Endothelial cell of umbilical vein (primary cell): ENCODE measurements at regions not wholly inside any gene's neighbourhood (a gene's known extent, or its start where the extent isn't known, plus 50 kb on each side); places are given as distances from the start of the nearest gene placed in this dataset.

Experiments
- EZH2 ChIP-seq: IDR thresholded peaks from 2 replicates; pipeline ENCODE4 v1.6.1; 2012; ENCODE audit warnings: borderline replicate concordance, low read depth, mild to moderate bottlenecking, moderate library complexity, low read length, inconsistent platforms; ENCODE audit not compliant: severe bottlenecking
- FOS ChIP-seq: IDR thresholded peaks from 2 replicates; pipeline ENCODE4 v1.6.1; 2011; ENCODE audit warnings: mild to moderate bottlenecking, low read length, moderate library complexity, borderline replicate concordance; ENCODE audit not compliant: insufficient read depth
- POLR2AphosphoS5 ChIP-seq: IDR thresholded peaks from 2 replicates; pipeline ENCODE4 v1.6.1; 2012; ENCODE audit warnings: low read depth, mild to moderate bottlenecking, control low read depth, low read length, moderate library complexity; ENCODE audit not compliant: insufficient read depth
- TF ChIP-seq, protein P1 (sequence below), 2 donors: IDR thresholded peaks; 1 replicate in 1 of 2; 2 replicates in 1 of 2; pipeline ENCODE4 v1.5.1; 2011; ENCODE audit warnings: low read length in 2 of 2, mild to moderate bottlenecking in 2 of 2, moderate library complexity in 2 of 2, control low read depth in 1 of 2, inconsistent platforms in 1 of 2, low read depth in 1 of 2; ENCODE audit not compliant: insufficient read depth in 1 of 2; ENCODE audit errors: extremely low read depth in 1 of 2

DNA sequence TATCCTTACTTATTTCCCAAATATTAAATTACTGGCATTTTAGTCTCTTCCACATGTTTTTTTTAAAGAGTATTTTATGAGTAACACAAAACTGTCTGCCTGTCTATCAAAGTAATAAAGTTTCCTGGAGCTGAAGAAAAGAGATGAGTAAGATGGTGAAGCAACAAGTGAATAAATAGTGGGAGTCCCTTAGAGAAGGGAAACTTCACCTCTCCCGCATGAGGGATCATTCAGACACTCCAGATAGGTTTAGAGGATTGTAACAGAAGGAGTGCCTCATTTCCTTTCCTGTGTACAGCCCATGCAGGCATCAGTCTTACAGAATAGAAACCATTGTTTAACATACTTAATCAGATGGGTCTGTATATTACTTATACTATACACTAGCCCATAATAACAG lies 205.7 kb downstream of the USP25 start:
- TF ChIP-seq, protein P1, sequence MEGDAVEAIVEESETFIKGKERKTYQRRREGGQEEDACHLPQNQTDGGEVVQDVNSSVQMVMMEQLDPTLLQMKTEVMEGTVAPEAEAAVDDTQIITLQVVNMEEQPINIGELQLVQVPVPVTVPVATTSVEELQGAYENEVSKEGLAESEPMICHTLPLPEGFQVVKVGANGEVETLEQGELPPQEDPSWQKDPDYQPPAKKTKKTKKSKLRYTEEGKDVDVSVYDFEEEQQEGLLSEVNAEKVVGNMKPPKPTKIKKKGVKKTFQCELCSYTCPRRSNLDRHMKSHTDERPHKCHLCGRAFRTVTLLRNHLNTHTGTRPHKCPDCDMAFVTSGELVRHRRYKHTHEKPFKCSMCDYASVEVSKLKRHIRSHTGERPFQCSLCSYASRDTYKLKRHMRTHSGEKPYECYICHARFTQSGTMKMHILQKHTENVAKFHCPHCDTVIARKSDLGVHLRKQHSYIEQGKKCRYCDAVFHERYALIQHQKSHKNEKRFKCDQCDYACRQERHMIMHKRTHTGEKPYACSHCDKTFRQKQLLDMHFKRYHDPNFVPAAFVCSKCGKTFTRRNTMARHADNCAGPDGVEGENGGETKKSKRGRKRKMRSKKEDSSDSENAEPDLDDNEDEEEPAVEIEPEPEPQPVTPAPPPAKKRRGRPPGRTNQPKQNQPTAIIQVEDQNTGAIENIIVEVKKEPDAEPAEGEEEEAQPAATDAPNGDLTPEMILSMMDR (IDR thresholded peaks at IDR 0.05; ENCODE audit: extremely low read depth in 1 of 2, insufficient read depth in 1 of 2, low read depth in 1 of 2, low read length in 2 of 2): no peak
- TF ChIP-seq EZH2: no peak
- no peak for TF ChIP-seq FOS
- TF ChIP-seq POLR2AphosphoS5: no peak
